ENCODE measurements at regions not wholly inside any gene's neighbourhood (a gene's known extent, or its start where the extent isn't known, plus 50 kb on each side); places are given as distances from the start of the nearest gene placed in this dataset.

GRCh38 chr20:22080985-22081384 lies 375.5 kb downstream of the PAX1 start:
- no peak for TF ChIP-seq POLR2A (IDR thresholded peaks at IDR 0.05)
- TF ChIP-seq CTCF (IDR thresholded peaks at IDR 0.05), result no peak

Data from stomach (tissue), 4 donors.